ENCODE measurements at regions not wholly inside any gene's neighbourhood (a gene's known extent, or its start where the extent isn't known, plus 50 kb on each side); places are given as distances from the start of the nearest gene placed in this dataset.

DNA sequence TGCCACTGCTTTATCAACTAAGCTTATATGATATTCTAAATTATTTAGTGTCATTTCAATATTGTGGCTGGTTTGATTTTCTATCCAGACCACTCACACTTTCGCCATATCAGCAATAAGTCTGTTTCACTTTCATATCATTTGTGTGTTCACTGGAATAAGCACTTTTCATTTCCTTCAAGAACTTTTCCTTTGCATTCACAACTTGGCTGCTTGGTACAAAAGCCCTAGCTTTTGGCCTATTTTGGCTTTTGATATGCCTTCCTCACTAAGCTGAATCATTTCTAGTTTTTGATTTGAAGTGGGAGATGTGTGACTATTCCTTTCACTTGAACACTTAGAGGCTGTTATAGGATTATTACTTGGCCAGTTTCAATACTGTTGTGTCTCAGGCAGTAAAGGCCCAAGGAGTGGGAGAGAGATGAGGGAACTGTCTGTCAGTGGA is 120.9 kb upstream of the NAMPT start:
- DNase-seq (ENCODE audit: extremely low spot score) = no peak
- POLR2A ChIA-PET = no interaction called here
- TF ChIP-seq CTCF (IDR thresholded peaks at IDR 0.05; ENCODE audit: control extremely low read depth, extremely low read depth, low read depth, missing control alignments) = no peak
- CTCF ChIA-PET = interaction anchor here (1.8 kb wide), 1 partner anchor 9 kb away, joined by 5 read pairs; no protein-coding TSS in a partner anchor

- no peak for TF ChIP-seq CTCF (IDR thresholded peaks at IDR 0.05; ENCODE audit: control extremely low read depth, extremely low read depth, low read depth, missing control alignments)
- ChIA-PET POLR2A (no interaction called here), CTCF (interaction anchor here (1.0 to 2.4 kb wide), 5 partner anchors 10 to 45 kb away, joined by 4 to 12 read pairs (median 5); no protein-coding TSS in a partner anchor)
- no peak for DNase-seq (ENCODE audit: extremely low spot score)
Observed at GRCh38 chr7:106402898-106403297, 118.1 kb upstream of the NAMPT start.

DNA sequence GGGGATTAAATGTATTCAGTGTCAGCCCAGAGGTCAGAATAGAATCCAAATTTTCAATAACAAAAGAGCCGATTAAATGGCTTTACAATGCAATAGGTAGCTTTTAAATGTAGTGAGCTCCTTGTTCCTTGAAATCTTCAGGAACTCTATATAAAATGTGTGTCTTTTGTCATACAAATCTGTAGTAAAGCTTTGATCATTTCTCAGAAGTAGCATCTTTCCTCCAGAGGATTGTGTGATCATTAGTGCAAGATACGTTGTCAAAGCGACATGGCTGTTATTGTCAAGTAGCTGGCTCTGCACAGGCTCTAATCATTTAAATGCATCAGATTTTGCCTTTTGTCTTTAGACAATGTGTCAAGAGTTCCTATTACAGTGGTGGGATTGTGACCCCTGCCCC is 116.1 kb upstream of the NAMPT start:
- POLR2A ChIA-PET = no interaction called here
- no peak for DNase-seq (ENCODE audit: extremely low spot score)
- no peak for TF ChIP-seq CTCF (IDR thresholded peaks at IDR 0.05; ENCODE audit: control extremely low read depth, extremely low read depth, low read depth, missing control alignments)
- CTCF ChIA-PET = interaction anchor here (0.8 to 1.4 kb wide), 2 partner anchors 21 to 34 kb away, joined by 3 to 6 read pairs; no protein-coding TSS in a partner anchor

DNA sequence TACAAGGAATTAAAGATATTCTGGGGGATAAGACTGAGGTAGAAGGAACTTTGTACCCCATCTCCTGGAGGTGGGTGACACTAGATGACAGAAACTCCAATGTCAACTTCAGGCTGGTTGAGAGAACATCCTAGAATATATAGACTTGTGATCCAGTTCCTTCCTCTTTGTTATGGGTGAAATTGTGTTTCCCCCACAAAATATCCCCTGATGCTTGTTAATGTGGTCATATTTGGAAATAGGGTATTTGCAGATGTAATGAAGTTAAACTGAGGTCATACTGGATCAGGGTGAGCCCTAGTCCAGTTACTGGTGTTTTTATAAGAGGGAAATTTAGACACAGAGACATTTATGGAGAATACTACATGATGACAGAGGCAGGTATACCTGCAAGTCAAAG is 114.0 kb upstream of the NAMPT start:
- DNase-seq (ENCODE audit: extremely low spot score) = no peak
- CTCF ChIA-PET = no interaction called here
- no peak for TF ChIP-seq CTCF (IDR thresholded peaks at IDR 0.05; ENCODE audit: control extremely low read depth, extremely low read depth, low read depth, missing control alignments)
- POLR2A ChIA-PET = no interaction called here

DNA sequence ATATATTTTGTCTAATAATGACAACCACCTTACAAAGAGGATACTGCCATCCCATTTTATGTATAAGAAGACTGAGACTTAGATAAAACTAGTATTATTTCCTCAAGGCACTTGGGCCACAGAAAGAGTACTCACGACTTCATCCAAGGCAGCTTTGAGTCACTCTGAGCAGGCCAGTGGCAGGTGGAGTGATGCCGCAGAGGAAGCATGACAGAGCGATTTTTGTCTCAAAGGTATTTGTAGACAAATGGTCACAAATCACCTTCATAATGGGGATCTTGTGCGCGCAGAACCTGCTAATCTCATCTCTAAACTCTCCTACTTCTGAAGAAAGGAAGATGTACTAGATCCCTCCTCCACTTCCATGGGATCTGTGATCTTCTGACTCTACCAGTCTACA is 113.2 kb upstream of the NAMPT start:
- CTCF ChIA-PET = interaction anchor here (1.1 kb wide), 1 partner anchor 12 kb away, joined by 3 read pairs; no protein-coding TSS in a partner anchor
- TF ChIP-seq CTCF (IDR thresholded peaks at IDR 0.05; ENCODE audit: control extremely low read depth, extremely low read depth, low read depth, missing control alignments) = no peak
- POLR2A ChIA-PET = no interaction called here
- no peak for DNase-seq (ENCODE audit: extremely low spot score)

- CTCF ChIA-PET = interaction anchor here (0.8 to 1.4 kb wide), 3 partner anchors 10 to 26 kb away, joined by 3 to 5 read pairs (median 3); no protein-coding TSS in a partner anchor
- POLR2A ChIA-PET = no interaction called here
- TF ChIP-seq CTCF (IDR thresholded peaks at IDR 0.05; ENCODE audit: control extremely low read depth, extremely low read depth, low read depth, missing control alignments) = no peak
- DNase-seq (ENCODE audit: extremely low spot score) = no peak
Observed at GRCh38 chr7:106394526-106394925, 109.7 kb upstream of the NAMPT start.
